ENCODE measurements at regions not wholly inside any gene's neighbourhood (a gene's known extent, or its start where the extent isn't known, plus 50 kb on each side); places are given as distances from the start of the nearest gene placed in this dataset.
"Not testable (repeated sequence)": the region's sequence is repeated elsewhere in the genome, so short reads cannot be mapped to it uniquely, and the experiment has no call there.

DNA sequence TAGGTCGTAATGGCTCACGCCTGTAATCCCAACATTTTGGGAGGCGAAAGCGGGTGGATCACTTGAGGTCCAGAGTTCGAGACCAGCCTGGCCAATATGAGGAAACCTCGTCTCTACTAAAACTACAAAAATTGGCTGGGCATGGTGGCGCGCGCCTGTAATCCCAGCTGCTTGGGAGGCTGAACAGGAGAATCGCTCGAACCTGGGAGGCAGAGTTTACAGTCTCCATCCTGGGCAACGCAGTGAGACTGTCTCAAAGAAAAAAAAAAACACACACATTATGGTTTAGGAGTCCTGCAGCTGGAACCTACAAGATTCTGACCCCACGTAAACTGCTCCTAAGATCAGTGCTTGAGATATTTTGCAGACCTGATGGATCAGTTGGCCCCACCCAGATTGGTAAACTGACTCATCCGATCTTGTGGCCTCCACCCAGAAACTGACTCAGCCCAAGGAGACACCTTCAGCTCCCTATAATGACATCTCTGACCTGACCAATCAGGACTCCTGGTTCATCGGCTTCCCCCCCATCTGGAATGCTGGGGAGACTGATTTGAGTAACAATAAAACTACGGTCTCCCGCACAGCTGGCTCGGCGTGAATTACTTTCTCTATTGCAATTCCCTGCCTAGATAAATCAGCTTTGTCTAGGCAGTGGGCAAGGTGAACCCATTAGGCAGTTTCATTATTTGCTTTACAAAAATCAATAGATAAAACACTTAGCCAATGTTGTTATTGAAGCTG is 96.2 kb upstream of the BTN3A2 start:
- DNase-seq = peak; percentile 69

DNA sequence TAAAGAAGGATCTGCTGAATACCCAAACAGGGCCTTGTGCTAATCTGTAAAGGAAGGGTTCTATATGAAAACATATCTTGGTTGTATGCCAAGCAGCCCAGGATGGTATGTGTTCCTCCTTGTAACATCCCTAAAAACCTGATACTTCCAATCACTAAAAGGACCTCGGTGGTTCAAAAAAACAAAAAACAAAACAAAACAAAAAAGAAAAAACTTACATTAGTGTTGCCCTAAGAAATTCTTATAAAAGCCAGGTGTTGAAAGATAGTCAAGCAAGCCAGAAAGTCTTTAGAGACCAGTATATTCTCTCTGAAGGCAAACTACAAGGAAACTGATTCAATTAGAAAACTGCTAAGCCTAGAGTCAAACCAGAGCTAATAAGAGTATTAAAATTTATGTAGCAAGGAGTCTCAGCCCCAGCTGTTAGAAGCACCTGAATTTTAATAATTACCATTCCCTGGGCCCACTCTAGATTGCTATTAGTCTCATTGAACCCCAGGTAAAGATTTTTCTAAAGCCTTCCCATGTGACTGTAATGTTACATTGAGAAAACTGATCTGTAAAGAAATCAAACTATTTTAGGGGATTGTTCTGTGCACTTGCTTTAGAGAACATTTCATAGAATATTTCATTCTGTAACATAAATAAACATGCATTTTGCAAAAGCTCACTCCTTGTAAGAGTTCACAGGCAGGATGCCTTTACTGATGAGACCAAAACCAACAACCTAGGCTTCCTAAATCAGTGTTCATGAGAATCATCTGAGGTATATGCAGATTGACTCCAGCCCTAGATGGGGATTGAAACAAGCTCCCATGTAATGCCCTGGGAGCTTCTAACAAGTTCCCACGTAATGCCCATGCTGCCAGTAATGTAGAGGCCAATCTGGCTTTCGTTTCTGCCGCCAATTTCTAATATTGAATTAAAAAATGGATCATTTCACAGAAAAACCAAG is 95.2 kb upstream of the BTN3A2 start:
- DNase-seq = peak; percentile 28

DNA sequence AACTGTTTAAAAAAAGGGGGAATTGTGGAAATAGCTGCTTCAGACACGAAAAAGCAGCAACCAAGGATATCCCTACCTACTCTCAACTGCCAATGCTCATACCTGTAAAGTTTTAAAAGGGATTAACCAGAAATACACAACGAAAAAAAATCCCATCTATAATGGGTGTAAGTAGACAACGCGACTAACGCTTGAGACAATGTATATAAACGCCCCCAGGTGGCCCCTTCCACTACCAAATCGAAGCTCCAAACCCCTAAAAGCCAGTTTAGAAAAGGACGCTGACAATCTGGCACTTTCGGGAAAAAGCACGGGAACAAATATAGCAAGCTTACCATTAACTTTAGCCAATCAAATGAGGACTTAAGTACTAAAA is 94.5 kb upstream of the BTN3A2 start:
- DNase-seq = peak; percentile 27

DNA sequence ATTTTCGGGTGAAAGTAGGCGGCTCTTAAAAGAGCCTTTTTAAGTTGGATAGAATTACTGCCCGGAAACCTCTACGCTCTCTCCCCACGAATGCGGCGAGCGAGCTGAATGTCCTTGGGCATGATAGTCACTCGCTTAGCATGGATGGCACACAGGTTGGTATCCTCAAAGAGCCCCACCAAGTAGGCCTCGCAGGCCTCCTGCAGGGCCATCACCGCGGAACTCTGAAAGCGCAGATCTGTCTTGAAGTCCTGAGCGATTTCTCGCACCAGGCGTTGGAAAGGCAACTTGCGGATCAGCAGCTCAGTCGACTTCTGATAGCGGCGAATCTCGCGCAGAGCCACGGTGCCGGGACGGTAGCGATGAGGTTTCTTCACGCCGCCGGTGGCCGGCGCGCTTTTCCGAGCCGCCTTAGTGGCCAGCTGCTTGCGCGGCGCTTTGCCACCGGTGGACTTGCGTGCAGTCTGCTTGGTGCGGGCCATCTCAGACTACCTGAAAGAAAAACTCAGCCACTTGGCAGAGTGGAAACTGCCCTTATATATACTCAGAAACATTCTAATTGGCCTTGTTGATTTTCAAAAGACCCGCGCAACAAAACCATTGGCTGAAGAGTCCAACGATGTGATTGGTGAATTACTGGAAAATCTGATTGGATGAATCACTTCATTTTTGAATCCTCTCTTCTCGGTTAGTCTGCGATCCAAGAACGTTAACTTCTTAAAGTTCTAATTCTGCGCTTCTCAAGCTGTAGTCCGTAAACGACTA is 93.9 kb upstream of the BTN3A2 start:
- peak; percentile 93 for DNase-seq

DNA sequence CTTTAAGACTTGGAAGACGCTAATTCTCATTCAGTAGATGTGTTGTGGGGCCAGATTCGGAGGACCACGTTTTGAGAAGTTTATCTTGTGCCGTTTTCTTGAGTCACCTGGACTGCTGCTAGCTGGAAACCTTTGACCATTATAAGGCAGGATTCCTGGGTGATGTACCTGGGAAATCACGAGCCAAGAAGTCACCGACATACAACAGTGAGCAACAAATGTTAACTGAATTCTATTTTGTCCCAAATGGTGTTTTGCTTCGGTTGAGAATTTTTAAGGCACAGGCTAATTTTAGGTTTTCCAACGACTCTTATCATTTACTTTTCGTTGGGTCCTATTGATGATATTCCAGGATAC is 93.4 kb upstream of the BTN3A2 start:
- DNase-seq = no peak

DNA sequence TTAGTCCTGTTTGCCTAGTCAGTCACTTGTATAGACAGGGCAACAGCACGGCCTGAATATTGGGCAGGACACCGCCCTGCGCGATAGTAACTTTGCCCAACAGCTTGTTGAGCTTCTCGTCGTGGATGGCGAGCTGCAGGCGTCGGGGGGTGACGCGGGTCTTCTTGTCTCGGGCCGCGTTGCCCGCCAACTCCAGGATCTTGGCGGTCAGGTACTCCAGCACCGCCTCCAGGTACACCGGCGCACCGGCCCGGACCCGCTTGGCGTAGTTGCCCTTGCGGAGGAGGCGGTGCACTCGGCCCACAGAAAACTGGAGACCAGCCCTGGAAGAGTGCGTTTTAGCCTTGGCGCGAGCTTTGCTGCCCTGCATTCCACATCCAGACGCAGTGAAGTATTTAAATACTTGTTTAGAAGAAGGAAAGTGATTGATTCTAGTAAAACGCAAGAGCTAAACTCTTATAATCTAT is 92.8 kb upstream of the BTN3A2 start:
- no peak for DNase-seq

DNA sequence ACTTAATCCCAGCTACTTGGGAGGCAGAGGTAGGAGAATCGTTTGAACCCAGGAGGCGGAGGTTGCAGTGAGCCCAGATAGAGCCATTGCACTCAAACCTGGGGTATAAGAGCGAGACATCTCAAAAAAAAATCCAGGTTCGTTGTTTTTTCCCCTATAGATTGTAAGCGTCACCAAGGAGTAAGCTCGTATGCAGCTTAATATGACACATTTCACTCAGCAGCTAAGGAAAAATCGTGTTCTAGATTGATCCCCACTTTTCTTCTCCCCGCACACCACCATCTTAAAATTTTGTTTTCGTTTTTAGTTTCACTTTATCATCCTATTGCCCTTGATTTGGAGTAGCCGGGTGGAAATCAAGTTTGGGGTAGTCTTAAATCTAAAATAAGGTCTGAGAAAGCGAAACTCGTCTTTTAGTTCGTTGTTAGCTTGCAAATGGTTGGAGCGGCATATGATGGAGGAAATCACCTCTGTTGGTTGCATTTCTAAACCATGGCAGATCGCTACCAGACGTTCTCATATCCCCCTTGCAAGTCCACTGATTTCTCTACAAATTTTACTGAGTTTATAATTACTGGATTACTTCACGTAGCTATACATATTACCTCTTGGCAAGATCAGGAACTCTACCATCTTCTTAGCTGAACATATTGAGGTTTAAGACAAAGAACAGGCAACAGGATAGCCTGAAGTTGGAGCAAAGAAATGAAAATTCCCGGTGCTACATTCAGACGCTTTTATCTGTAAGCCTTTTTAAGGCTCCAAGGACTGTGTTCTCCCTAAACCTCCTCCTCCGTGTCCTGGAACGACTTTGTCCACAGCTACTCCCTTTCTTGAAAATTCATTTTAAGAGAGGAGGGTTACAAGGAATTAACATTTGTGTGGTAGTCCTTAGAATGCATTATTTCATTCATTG is 91.1 kb upstream of the BTN3A2 start:
- peak; percentile 22 for DNase-seq

DNA sequence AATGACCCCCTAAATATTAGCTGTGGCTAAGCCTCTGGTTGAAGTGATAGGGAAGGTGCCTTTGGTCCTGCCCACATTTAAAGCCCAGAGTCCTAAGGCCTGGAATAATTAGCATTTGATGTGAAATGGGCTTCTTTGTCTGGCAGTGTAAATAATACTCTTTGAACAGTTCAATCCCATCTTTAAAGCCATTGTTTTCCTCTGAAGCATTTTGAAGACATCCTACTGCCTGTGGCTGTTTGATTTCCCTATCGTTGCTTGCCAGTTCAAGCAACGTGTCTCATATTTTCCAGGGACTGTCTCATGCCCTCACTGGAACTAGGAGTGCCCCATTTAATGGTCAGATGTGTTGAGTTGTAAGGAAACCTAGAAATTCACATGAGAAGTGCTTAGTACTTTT is 89.3 kb upstream of the BTN3A2 start:
- no peak for DNase-seq

DNA sequence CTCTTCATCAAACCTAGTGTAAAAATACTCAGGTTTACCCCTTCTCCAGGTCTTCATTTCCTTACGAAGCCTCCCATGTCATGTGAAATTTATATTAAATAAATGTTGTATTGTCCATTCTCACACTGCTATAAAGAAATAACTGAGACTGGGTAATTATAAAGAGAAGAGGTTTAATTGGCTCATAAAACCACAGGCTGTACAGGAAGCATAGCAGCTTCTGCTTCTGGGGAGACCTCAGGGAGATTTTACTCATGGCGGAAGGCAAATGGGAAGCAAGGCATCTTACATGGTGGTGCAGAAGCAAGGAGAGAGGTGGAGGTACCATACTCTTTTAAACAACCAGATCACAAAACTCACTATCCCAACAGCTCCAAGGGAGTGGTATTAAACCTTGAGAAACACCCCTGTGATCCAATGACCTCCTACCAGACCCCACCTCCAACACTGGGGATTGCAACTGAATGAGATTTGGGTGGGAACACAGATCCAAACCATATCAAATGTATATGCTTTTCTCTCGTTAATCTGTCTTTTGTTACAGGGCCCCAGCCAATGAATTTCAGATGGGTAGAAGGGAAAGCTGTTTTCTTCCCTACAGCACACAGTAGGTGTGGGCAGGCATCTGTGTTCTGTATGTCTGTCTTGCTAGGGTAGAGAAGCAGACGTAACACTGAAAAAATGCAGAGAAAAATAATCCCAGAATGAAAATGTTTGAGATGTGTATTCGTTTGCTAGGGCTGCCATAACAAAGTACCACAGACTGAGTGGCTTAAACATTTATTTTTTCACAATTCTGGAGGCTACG is 88.0 kb upstream of the BTN3A2 start:
- DNase-seq = no peak

DNA sequence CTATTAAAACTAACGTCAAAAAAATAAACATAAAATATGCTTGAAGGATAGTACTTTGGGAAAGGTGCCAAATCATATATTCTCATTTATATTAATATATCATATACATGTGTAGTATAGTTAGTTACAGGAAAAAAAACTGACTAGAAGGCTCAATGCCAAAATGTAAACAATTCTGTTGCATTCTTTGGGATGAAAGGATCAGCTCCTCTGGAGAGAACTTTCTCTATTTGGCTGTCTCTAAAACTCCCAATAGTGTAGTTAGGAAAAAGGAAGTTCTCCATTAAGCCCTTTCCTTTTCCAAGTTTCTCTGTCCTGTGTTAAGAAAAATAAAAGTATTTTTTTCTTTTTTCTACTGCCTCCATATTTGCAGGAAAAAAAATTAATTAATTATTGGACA is 86.5 kb upstream of the BTN3A2 start:
- DNase-seq = no peak

DNA sequence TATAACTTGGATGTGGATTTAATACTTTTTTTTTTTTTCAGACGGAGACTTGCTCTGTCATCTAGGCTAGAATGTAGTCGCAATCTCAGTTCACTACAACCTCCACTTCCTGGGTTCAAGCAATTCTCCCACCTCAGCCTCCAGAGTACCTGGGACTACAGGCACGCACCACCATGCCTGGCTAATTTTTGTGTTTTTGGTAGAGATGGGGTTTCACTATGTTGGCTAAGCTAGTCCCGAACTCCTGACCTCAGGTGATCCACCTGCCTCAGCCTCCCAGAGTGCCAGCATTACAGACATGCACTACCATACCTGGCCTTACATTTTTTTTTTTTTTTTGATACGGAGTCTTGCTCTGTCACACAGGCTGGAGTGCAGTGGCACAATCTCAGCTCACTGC is 85.6 kb upstream of the BTN3A2 start:
- DNase-seq = not testable (repeated sequence)

DNA sequence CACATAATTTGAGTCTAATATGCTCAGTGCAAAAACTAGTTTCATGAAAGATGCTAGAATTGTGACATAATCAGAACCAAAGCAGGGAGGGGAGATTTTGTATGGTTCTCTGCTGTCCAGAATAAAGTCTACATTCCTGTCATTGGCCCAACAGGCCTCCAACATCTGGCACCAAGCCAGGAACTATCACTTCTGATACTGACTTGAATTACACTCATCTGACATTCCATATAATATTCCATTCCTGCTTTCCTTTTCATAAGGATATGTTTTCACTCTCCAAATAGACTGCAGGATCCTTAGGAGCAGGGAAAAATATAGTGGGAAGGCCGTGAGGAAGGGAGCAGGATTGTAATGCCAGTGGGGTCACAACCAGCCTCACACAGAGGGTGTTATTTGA is 84.6 kb upstream of the BTN3A2 start:
- no peak for DNase-seq

DNA sequence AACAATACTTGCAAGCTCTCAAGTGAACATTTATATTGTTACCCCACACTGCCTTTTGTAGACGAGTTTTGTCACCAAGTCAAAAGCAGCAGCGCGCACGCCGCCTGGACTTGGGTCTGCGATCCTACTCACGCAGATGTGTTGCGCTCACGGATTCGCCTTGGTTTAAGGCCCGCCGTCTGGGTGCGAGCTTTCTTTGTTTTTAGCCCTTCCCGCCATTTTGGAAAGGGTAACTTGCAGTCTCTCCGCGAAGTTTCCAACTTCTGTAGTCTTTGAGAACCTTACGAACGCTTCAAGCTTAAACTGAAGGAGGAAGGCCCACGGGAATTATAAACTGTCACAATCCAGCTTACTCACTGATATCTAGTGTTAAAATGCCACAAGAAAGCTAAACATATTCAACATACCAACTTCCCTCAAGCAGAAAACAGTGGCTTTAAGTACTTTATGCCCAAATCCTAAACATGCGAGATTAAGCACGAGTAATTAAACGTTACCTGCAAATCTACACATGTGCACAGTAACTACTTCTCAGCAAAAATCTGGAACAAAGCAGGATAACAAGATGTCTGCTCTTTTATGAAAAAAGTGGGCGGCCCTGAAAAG is 80.4 kb upstream of the BTN3A2 start:
- peak; percentile 71 for DNase-seq

DNA sequence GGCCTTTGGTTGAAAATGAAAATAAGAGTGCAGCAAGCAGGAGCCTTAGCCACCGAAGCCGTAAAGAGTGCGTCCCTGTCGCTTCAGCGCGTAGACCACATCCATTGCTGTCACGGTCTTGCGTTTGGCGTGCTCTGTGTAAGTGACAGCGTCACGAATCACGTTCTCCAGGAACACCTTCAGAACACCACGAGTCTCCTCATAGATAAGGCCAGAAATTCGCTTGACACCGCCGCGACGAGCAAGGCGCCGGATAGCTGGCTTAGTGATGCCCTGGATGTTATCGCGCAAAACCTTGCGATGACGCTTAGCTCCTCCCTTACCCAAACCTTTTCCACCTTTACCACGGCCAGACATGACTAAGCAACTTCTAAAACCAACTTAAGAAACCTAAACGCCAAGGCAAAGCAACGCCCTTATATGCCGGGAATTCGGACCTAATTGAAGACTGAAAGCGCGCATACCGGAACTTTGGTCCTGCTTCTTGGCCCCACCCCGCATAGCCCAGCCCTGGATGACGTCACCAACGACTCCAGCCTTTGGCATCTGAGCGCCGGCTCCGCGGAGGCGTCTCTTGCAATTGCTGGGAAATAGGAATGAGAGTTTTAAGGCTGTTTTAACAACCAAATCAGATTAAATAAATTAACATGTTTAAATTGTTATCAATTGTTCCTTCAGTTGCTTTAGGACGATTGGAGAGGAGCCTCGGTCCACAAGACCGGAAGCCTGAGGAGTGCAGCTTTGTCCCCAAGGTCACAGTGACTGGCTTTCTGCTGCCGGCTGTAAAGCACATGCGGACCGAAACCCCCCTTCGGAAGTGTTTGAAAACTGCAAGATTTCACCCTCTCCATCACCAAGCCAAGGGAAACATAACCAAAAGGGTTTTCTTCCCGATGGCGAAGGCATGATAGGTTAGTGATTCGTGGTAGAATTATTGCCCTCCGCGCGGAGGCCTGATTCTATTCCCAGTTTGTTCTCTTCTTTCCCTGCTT is 79.6 kb upstream of the BTN3A2 start:
- peak; percentile 99 for DNase-seq

DNA sequence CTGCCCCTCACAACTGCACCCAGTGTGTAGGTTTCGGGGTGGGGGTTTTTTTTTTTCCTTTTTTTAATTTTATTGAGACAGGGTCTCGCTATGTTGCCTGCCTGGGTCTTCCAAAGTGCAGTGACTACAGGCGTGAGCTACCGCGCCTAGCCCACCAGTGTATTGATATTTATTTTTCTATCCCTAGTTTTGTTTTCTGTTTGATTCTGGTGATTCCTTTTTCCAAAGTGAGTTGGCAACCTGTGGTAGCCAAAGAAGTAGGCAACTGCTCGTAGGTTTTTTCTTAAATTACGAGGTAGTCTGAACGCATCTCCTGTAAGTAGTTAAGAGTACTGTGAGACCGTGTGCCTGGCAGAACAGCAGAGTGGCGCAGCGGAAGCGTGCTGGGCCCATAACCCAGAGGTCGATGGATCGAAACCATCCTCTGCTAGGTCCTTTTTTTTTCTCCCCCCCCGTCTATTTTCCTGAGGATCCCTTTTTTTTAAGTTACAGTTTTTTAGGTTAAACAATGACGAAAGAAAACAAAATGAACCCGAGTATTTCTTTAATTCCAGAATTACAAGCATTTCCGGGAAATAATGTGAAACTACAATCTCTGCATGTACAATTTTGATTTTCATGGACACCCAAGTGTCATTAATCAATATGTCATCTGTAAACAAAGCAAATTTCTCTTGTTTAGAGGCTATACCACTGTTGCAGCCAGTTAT is 78.7 kb upstream of the BTN3A2 start:
- DNase-seq = peak; percentile 64

DNA sequence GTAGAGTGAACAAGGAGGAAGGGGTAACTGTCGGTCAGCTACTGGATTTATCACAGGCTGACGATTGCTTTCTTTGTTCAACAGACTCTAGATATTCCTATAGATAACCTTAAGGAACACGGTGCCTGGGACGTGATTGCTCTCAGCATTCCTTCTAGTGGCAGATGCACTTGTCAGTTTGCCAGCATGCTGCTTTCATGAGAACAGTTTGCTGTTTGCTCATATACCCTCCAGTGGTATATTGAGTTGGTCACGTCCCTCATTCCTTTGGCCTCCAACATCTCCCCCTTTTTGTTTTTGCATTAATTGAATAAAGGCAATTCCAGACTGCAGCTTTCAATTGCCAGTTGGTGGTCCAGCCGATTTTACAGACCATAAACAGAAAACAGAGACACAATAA is 76.8 kb upstream of the BTN3A2 start:
- DNase-seq = no peak

DNA sequence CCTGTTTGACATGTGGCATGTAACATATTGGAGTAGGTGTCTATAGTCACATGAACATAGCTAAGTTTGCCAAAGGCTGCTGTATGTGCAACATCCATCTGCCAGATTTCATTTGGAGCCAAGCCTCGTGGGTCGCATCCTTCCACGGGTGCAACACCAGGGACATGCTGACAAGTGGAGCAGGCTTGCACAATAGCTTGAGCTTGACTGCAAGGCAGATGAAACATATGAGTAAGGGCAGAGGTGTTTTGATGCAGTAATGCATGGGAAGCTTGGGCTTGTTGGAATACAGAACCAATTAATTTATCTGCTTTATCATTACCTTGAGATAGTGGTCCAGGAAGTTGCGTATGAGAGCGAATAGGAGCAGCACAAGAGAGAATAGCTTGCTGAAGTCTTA is 74.1 kb upstream of the BTN3A2 start:
- DNase-seq = no peak

DNA sequence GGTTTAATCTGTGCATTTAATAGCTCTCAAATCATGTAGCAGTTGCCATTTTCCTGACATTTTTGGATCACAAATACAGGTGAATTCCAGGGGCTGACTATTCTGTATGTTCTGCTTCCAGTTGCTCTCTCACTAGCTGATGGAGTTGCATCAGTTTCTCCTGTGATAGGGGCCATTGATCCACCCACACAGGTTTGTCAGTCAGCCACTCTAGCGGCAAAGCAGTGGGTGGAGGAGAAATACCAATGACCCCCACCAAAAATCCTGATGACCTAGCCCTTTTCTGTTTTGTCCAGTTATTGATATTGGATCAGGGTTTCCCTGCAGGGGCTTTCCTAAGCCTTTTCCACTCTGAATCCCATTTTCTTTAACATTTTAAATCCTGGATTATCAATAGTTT is 72.3 kb upstream of the BTN3A2 start:
- DNase-seq = no peak

DNA sequence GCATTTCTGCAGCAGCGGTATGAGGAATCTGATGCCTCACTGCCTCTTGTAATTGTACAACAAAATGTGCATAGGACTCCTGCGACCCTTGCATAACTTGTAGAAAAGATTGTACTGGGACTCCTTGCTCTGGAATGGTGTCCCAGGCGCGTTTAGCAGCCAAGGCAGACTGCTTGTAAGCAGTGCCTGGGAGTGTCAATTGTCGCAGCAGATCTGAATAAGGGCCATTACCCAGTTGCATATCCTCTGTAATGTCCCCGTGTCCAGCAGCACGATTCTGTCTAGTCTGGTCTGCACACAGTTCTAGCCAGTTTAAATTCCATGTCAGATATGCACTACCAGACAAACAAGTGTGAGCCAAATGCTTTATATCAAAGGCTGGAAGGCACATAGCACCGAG is 70.7 kb upstream of the BTN3A2 start:
- no peak for DNase-seq

Measured in fibroblast of upper back skin (primary cell).